ENCODE measurements at regions not wholly inside any gene's neighbourhood (a gene's known extent, or its start where the extent isn't known, plus 50 kb on each side); places are given as distances from the start of the nearest gene placed in this dataset.

DNA sequence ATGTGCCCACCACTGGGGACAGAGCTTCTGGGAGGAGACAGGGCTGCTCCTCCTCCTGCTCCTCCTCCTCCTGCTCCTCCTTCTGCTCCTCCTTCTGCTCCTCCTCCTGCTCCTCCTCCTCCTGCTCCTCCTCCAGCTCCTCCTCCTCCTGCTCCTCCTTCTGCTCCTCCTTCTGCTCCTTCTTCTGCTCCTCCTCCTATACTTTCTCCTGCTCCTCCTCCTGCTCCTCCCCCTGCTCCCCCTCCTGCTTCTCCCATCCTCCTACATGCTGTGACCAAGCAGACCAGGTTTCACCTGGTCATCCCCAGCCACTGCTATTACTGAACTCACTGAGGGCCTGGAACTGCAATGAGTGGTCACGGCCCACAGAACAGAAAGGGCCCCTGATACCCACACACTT lies 154.0 kb upstream of the PPP2R2D start:
- no peak for DNase-seq

DNA sequence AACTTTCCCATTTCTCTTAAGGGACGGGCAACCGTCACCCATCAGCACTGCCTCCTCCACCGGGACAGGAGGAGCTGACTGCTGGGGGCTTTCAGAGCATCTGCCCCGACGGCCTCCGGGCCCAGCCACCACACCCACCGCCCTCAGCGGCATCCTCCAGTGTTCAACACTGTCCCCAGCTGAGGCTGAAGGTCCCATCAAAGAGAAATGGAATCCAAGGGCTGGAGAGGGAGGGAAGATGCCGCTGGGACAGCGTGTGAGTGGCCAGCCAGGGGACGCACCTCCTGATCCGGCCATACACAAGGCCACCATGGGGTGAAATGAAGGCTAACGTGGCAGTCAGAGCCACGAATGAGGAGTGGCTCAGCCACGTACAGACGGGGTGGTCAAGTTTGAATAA lies 153.6 kb upstream of the PPP2R2D start:
- no peak for DNase-seq

DNA sequence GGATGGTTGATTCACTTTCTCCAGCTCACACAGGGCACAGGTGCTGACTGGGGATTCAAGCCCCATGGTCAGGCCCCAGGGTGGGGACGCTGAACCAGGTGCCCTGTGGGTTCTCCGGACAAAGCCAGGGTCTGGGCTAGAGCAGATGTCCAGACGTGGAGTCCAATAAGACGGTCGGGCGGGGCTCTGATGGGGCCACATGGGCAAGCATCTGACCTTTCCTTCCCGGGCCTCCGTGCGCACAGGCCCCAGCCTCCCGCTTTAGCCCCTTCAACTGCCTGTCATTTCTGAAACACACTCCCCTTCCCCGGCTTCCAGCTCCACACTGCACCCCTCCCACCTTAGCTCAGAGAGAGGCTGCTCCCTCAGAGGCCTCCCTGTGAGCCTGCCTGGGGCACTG lies 153.0 kb upstream of the PPP2R2D start:
- no peak for DNase-seq

DNA sequence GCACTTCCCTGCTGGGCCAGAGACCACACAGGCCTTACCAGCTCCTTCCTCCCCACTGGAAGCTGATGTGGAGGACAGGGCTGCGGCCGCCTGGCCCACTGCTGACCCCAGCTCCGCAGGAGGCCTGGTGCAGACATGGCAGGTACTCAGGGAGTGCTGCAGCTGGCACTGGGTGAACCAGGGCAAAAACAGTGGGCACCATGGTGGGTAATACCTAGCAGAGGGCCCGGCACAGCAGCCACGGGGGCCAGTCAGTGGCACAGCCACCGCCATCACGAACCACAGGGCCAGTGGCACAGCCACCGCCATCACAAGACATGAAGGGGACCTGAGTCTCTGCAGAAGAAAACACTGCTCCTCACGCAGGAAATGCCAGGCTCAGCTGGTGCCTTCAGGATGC lies 152.6 kb upstream of the PPP2R2D start:
- no peak for DNase-seq

DNA sequence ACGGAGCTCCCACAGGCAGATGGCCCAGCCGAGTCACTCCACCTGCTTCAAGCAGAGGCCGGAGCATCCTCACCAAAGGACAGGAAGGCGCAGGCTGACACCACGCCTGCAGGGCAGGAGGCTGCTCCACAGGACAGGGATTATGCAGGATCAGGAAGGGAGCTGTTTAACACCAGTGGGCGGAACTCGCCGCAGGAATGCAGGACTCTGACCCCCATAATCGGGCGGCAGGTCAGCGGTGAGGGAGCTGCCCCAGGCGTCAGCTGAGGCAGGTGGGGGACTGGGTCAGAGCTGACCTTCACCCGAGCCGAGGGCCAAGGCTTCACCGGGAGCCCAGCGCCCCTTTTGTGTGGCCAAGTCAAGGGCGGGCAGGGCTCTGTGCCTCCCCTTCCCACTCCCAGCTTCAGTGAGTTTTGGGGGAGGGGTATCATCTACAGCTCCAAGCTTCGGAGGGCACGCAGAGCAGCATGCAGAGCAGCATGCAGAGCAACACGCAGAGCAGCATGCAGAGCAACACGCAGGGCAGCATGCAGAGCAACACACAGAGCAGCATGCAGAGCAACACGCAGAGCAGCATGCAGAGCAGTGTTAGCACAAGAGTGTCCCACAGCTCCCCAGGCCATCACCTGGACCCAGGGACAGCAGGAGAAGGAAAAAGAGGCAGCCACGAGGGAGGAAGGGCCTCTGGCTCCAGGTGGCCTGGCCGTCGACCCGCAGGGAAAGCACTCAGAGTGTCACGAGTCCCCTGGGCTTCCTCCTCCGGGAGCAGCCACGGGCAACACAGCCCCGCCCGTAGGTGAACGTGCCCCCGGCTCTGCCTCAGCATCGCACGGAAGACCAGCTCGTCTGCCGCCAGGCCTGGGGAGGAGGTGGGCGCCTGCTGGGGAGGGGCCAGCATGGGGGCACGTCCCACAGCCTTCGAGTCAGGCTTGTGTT lies 151.7 kb upstream of the PPP2R2D start:
- no peak for DNase-seq

DNA sequence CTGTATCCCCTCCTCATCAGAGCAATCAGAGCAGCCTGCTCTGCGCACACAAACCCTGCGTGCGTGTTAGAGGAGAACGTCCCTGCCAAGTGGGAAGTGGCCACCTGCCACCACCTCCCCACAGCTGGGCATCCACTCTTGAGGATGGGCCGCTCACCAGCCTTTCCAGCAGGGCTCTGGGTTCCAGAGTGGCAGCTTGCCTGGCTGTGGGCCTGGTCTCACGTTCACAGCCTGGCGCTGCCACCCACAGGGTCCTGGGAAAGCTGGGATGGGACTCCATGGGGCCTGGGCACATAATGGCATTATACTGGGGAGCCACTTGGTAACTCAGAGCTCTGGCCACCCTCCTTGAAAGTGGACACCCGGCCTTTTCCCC lies 151.1 kb upstream of the PPP2R2D start:
- DNase-seq: no peak

DNA sequence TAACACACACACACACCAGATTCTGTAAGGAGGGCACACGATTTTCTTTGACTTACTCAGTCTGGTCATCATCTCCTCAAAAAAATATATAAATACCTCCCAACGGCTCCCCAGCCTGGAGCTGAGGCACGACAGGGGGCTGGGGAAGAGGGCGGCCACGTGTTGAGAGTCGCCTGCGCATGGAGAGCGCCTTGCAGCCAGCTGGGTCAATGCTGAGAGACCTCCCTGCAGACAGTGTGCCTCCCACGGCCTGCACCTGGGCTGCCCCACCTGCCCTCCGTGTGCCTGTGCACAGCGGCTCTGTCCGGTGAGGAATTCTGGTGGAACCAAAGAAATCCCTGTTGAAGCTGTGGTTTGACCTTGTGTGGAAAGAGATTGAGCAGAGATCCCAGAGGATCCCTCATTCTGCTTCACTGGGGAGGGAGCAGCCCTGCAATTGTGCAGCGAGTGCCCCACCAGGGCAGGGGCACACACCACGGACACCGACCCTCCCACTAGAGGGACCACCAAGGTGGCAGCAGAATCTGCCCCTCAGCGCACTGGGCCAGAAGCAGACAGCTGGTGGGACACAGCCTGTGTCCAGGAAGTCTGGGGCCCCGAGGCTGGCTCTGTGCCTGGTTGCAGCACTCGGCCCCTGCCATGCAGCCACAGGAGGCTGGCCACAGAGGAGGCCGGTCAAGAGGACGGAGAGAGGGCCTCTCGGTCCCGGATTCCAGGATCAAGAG lies 150.5 kb upstream of the PPP2R2D start:
- no peak for DNase-seq

DNA sequence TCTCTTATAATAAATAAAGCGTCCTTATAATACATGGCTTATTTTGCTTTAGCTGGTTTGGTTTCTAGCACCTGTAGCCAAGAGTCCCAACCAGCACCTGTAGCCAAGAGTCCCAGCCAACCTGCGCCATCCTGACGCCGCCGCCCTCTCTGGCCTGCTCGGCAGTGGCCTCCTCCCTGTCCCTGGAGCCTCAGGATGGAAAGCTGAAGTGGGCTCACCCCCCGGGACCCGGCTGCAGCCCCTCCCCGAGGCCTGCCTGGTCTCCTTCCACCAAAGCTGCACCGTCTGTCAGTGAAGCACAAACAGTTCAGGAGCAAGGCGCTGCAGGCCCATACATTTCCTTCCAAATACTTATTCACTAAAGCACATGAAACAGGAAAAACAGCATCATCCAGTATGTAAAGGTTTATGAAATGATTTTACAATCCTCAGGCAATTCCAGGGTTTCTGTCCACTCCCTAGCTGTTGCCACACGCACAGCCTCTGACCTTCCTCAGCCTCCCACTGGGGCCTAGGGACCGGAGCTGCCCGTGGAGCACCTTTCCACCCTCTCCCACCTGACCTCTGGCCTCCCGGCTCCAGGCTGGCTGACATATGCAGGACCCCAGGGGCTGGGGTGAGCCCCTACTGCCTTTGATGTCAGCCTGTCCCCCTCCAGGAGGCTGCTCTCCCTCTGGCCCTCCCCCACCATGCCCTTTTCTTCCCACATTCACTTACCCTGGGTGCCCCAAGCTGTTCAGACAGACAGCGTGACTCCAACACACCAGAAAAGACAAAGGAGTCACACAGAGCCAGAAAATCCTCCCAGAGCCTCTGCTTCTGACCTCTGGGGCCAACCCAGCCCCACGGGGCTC lies 149.6 kb upstream of the PPP2R2D start:
- no peak for DNase-seq

DNA sequence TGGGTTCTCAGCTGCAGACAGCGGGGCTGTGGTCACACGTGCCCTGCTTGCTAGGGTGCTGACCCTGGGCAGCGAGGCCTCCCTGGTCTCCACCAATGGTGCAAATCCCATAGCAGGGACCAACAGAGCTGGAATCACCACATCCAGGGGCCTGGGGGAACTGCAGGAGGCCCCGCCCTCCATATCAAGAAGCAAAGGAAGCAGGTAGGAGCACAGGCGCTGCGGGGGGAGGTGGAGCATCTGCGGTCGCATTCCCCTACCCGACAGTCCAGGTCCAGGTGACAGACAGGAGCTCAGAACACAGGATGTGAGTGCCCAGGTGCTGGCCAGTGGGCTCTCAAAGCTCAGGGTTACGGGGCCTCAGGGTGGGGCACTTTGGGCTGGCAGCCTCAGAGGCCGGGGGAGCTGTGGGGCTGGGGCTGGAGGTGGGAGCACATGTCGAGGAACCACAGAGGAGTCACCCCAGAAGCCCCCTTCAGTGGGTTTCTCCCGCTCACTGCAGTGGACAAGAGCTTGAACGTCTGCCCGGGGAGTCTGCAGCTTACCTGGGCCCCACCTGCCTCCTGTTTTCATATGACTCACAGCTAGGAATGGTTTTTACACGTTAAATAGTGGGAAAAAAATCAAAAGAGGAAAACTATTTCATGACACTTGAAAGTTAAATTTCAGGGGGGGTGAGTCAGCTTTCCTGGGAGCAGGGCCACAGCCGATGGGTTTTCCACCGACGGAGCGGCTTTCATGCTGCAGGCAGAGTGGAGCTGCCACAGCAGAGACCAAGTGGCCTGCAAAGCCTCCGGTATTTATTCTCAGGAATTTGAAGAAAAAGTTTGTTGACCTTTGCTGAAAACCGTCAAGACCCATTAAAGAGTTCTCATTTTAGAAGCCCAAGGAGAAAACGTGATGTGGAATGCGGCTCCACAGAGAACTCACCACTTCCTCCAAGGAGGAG lies 148.7 kb upstream of the PPP2R2D start:
- DNase-seq: no peak

DNA sequence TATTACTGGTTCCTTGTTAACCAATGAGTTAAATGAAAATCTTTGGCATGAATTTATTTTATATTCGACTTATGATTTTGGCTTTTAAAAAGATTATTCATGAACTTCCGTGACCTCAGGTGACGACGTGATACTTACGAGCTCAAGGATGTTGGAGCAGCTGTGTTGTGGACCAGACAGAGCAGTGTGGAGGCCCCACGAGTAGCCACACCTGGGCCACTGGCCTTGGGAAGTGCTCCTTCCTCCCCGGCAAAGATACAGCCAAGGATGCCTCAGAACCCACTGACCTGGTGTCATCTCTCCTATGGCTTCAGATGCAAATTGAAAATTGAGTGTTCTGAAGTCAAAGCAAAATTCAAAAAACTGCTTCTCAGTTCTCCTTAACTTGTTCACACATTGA lies 147.5 kb upstream of the PPP2R2D start:
- DNase-seq: no peak

DNA sequence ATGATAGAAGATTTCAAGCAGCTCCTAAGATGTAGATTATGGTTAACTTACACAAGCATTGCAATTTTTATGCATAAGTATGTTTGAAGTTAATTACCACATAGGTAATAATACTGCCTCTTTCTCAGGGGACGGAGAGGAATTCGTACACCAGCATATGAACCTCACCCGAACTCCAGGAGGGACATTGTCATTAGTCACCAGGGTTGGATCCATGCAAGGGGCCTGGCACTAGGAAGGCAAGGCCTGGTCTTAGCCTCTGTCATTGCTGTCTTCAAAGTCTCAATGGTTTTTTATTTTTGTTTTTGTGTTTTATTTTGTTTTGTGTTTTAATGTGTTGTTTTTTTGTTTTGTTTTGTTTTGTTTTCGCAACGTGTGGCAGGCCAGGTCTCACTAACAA lies 145.6 kb upstream of the PPP2R2D start:
- no peak for DNase-seq

DNA sequence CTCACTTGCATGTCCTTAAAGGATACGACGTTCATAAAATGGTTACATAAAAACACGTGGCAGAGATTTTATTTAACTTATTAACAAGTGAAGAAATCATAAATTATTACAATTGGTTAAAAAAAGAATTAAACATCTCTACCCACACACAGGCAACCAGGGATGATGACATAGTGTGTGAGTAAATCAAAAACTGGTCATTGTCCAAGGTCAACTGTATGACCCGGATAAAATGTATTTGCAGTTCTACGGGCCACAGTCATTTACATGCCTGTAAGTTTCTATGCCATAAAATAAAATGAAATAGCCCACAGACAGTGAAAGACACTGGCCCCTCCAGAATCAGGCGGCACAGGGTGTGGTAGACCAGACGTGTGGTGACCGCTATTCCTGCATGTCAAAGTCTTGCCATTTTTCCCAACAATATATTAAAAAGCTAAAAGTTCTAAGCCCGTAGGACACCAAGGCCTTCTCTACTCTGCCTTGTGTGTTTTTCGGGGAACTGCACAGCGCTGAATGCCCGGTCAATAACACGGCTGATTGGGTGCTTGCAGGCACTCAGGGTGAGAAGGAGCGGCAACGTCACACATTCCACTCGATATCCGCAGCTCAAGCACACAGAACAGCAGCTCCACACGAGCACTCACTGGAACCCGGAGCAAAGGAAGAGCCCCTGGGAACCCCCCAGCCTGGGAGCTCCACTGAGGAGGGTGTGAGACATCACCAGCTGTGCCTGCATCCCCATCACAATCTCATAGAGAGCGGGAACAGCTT lies 143.3 kb upstream of the PPP2R2D start:
- no peak for DNase-seq

DNA sequence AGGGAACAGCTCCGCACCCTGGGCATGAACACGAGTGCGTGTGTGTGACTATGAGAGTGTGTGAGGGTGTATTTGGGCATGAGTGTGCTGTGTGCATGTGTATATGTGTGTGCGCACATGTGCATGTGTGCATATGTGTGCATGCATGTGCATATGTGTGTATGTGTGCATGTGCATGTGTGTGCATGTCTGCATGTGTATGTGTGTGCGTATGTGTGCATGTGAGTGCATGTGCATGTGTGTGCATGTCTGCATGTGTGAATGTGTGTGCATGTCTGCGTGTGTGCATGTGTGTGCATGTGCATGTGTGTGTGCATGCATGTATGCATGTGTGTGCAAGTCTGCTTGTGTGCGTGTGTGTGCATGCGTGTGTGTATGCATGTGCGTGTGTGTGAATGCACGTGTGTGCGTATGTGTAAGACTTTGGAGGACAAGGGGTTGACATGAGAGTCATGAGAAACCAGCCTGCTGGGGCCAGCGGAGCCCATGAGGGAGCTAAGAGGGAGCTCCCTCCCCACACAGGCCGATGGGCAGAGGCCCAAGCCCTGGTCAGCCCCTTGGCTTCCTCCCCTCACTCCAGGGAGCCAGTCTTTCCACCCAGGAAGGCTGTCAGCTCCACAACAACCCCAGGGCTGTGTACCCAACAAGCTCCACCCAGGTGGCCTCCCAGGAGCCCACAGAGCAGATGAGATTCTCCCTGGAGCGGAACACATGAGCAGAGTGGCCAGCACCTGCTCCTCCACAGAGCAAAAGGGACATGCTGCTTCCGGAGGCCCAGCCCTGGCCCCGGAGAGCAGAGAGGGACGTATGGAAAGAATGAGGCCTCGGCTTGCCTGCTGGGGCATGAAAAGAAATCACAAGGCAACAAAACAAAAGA lies 142.5 kb upstream of the PPP2R2D start:
- no peak for DNase-seq

DNA sequence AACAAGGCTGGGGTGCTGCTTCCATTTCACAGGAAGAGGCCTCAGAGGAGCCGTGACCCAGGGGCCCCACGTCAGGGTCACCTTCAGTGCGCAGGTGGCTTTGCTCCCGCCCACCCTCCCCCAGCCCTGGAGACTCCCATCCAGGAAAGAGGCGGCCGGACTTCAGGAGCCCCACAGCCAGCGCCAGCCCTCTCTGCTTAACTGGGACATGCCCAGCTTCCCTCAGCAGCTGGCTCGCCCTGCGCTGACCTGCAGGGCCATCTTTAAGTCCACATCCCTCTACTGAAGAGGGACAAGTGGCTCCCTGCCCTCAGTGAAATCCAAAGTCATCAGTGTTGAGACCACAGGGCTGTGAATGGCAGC lies 141.9 kb upstream of the PPP2R2D start:
- DNase-seq: no peak

DNA sequence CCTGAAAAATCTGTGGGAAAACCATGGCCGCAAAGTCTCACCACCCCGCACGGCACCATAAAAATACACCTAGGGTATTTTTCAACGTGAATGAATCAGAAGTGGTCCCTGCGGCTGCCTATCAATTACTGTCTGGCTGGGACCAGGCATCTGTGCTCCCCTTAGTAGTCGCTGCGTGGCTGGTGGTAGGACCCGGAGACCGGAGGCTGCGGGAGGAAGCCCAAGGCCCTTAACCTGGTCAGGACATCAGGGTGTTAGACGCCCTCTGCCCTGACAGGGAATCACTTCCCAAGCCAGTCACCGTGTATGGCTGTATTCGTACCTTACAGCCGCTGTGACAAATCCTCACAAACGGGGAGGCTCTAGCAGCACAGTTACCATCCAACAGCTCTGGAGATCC lies 141.5 kb upstream of the PPP2R2D start:
- DNase-seq: no peak

DNA sequence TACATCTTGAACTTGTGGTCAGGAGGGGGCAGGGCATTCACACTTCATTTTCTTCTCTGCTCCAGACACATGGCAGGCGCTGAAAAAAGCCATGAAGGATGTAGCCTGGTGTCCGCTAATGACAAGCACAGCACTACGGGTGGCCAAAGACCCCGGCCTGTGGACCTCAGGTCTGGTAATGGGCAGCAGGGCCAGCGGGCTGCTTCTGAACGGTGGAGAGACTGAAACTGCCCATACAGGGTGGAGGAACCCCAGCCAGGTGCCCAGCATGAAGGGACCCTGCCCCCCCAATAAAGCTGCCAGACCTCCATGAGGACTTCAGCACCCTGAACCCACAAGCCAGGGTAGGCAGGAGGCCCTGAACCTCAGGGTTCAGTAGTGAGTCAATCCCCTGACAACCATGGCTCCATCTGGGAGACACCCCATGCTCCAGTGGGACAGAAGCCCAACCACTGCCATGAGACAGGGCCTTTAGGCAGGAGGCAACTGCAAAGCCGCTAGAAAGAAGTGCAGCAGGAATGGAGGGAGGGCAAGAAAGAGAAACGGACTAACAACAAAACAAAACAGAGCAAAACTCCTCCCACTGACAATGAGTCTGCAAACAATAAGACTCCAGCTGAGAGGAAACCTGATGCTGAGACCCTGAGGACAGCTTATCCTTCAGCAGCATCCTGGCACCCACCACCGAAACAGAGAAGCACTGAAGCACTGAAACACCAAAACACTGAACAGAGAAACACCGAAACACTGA lies 140.2 kb upstream of the PPP2R2D start:
- no peak for DNase-seq

DNA sequence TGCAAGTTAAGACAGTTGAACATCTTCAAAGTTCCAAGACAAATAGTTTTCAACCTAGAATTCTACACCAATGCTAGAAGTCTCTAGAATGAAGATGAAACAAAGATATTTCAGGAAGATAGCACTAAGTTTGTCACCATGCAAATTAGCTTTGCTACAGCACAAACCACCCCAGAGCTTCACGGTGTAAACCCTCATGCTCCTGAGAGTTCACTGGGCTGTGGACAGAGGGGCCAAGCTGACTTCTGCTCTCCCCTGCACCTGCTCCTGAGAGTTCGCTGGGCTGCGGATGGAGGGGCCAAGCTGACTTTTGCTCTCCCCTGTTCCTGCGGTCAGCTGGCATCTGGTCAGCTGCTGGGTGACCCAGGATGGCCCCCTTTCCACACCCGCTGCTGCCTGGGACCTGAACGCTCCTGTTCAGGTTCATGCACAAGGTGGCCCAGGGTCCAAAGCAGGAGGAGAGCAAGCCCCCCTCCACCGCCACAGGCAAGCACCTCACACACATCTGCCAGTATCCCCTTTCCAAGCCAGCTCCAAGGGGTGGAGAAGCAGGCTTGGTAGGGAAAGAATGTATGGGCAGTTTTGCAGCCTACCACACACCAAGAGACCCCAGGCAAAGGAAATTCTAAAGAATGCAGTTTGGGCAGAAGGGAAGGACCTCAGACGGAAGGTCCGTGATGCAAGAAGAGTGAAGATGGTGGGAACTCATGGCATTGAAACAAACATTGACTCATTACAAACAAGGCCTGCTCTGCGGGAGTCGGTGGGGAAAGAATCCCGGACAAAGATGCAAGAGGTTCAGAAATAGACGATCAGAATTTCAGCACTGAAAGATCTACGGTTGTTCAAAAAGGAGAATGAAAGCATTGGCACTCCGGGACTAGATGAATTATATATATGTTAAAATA lies 137.8 kb upstream of the PPP2R2D start:
- no peak for DNase-seq
